GM18502 (cell line): ENCODE measurements at regions not wholly inside any gene's neighbourhood (a gene's known extent, or its start where the extent isn't known, plus 50 kb on each side); places are given as distances from the start of the nearest gene placed in this dataset.

Experiments used
- ATAC-seq: cut with Tn5 transposase; IDR thresholded peaks from one replicate; pipeline ENCODE4 v1.9.1; 2021; ENCODE audit warnings: mild to moderate bottlenecking; ENCODE audit not compliant: unreplicated experiment, poor library complexity

- no peak for ATAC-seq
Observed at GRCh38 chr11:11789735-11790369, 51.9 kb upstream of the USP47 start.

DNA sequence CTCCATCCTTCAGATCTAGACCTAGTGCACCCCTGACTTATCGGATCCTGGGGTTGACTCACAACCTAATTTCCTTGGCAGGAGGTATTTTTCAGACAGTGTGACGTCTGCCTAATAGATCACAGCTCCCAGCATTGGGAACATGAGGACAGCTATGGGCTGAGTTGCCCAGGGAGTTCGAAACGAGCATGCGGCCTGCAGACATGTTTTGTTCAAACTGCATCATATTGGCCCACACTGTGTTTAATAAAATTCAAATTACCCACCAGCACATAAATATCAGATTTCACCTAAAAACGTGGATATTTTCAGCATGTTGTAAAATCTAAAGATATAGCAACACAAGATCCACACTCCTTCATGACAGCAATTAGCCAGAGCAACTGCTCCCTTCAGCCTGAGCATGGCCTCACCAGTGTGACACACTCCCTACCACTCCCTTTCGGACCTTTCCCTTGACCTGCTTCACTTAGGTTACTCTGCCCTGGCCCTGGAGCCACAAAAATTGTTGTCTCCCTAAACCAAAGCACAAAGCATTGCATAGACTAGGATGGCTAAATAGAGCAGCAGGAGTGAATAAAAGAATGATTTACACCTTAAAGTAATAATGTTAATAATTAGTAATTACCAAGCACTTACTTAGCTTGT, 53.6 kb upstream of the USP47 start:
- peak; percentile 12 for ATAC-seq

GRCh38 chr11:11787305-11788062, 54.3 kb upstream of the USP47 start:
- peak; percentile 69 for ATAC-seq

GRCh38 chr11:11786771-11787170, 55.0 kb upstream of the USP47 start:
- no peak for ATAC-seq

- ATAC-seq = no peak
Observed at GRCh38 chr11:11786234-11786633, 55.5 kb upstream of the USP47 start.

DNA sequence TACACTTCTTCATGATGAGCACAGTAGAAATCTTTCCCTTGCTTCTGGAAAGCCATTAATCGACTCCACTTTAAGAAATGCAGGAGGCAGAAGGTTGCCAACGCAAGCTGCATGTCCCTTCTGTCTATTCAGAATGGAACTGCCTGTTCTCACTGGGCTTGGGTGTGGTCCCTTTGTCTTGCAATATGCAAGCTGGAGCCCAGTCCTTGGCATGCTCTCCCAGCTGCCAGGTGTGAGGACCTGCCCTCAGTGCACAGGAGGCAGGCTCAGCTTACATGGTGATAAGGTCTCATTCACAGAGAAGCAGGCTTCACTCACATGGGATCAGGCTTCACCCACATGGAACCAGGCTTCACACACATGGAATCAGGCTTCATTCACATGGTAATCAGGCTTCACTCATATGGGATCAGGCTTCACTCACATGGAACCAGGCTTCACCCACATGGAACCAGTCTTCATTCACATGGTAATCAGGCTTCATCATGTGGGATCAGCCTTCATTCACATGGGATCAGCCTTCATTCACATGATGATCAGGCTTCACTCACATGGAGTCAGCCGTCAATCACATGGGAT, 59.2 kb upstream of the USP47 start:
- no peak for ATAC-seq

GRCh38 chr11:11780858-11781257, 60.9 kb upstream of the USP47 start:
- ATAC-seq = no peak

GRCh38 chr11:11779975-11780374, 61.8 kb upstream of the USP47 start:
- no peak for ATAC-seq

DNA sequence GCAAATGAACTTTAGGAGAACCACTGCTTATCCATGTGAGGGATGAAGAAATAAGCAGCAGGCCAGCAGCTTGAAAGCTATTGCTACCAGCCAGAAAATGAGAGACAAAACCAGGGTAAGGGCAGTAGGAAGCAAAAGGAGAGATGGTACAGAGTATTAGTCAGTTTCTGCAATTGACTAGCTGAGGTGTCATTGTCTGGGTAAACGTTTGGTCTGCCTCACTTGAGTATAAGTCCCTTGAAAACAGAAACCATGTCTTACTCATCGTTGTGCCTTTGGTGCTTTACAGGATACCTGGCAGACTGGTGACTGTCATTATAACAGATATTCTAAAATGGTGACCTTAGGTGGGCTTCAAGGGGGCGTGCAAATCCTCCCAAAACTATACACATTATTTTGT, 63.9 kb upstream of the USP47 start:
- no peak for ATAC-seq

DNA sequence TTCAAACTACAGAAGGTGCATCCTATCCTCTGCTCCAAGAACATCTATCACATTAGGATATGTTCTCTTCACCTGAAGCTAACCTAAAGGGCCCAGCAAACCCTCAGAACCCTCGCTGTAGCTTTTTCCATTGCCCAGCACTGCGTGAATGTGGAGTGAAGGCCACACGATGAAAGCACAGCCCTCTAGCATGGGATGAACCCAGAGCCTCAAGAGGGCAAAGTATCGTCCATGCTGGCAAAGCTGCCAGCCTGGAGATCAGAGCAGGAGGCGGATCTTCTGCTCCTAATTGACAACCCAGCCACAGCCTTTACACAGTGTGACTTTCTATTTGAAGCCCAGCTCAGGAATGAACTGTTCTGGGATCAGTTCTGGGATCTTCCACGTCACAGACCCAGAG, 65.1 kb upstream of the USP47 start:
- no peak for ATAC-seq

DNA sequence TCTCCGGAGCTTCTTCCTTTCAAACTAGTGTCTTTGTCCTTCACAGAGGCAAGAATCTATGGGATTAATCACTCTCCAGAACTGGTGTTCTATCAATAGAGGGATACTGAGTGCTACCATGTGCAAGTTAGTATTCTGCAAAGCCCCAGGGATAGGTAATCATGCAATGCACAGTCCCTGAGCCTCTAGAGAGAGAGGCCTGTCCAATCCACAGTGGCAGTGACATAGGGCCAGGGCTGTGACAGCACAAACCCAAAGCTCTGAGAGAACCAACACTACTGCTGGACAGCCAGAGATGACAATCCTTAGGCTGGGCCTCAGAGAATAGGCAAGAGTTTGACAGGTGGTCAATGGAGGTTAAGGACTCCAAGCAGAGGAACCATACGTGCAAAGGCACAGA, 66.8 kb upstream of the USP47 start:
- no peak for ATAC-seq

DNA sequence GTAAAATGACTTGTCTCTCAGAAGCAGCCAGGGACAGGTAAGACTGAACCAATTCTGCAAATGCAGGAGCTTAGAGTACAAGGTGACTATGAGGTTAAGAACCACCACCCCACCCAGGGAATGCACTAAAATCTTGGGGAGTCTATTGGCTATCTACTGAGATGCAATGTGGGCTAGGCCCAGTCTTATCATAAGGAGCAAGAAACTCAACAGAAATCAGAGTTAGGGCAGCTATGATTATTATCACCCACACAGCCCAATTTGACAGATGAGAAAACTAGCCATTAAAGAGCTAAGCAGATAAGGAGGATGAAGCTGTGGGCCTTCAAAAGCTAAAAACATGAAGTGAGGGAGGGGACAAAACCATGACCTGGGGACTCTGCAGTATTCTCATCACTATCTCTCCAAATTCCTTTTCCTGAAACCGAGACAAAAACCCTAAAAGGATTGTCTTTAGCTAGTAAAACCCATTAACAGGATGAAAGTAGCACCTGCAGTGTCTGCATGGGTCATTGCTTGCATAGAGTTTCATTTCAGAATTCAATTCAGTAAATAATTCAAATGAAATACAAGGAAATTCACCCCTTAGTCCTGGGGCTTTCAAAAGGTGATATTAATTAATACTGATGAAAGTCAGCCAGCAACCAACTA, 68.8 kb upstream of the USP47 start:
- ATAC-seq = no peak

GRCh38 chr11:11770921-11771486, 70.8 kb upstream of the USP47 start:
- ATAC-seq = no peak

DNA sequence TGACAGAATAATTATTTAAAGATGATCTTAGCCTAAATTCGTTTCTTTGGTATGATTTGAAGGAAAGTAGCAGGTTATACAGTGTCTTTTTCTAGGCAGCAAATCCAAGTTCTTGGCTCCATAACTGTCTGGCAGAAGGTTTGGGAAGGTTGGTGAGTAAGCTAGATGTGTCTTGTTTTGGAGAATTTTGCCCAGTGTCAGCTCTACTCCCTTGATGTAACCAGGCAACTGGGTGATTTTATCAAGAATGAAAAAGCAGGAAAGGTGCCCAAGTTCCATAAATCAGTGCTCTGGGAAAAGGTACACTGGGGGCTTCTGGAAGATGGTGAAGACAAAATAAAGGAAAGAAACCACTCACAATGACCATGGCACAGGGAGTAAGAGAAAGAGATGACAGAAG, 71.5 kb upstream of the USP47 start:
- ATAC-seq = no peak

DNA sequence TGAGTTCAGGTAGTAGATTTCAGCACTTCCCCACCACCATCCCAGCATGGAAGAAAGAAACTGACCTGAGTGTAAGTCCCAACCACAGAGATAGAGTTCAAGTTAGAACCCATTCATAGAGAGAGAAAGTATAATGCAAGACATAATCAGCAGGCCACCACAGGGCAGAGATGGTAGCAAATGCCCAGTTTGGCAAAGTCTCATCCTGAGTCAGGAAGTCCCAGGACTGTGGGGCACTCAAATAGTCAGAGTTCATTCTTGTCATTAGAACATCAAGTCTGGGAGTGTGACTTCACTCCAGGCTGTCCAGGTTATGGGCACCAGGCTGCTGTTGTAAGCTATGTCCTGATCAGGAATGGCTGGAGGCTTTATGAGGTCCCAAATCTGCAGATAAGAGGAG, 72.0 kb upstream of the USP47 start:
- ATAC-seq = no peak

DNA sequence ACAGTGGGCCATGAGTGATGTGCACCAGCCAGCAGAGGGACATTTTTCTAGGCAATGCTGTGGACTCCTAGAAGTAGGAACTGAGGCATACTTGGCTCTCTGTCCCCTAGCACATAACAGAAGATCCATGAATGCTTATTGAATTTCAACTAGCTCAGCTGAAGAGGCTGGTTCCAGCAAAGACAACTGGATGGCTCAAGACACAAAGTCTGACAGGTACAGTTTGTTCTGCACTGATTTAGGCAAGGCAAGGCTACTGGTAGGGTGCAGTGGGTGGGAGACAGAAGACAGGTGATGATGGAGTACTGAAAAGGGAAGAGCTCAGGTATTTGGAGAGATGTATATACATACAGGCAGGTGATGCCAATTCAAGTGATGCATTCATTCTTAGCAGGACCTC, 72.4 kb upstream of the USP47 start:
- ATAC-seq = no peak

DNA sequence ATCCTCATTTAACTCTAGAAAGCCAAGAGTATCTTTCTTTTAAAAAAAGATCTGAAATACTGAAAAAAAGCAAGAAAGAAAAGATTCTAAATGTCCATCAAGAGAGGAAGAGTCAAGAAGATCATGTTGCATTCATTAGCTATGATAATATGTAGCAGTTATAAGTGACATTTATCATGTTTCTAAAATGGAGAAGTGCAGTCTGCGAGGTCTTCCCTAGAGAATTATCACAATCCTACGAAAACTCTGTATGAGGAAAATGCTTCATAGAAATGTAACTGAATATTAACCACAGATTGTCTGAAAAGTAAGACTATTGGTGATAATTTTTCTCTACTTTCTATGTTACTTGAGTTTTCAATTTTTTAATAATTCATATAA, 77.4 kb upstream of the USP47 start:
- no peak for ATAC-seq

GRCh38 chr11:11763796-11764422, 77.9 kb upstream of the USP47 start:
- ATAC-seq = no peak

DNA sequence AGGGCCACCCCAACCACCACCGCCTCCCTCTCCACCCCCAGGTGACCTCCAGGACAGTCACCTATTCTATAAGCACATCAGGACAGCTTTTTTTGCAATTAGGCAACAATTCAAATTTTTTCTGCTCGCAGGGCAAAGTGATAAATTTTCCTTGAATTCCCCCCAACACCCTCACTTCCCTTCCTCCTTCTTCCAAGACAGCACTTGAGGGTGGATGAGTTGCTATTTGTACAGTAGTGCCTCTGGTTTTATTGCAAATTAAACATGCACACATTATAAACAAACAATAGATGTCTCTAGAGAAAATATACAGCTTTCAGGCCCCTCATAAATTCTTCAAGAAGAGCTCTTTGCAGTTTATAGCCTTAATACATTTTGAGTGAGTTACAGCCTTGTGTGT, 80.9 kb upstream of the USP47 start:
- no peak for ATAC-seq

GRCh38 chr11:11758603-11759196, 83.1 kb upstream of the USP47 start:
- ATAC-seq = no peak
